ENCODE measurements at regions not wholly inside any gene's neighbourhood (a gene's known extent, or its start where the extent isn't known, plus 50 kb on each side); places are given as distances from the start of the nearest gene placed in this dataset.

- TF ChIP-seq SMC3 (IDR thresholded peaks at IDR 0.05; ENCODE audit: low read depth, low read length) (no peak), ZBTB33 (IDR thresholded peaks at IDR 0.05; ENCODE audit: borderline replicate concordance, low read depth) (no peak), USF2 (IDR thresholded peaks at IDR 0.05; ENCODE audit: borderline replicate concordance, low read depth, low read length) (no peak), EZH2phosphoT487 (IDR thresholded peaks at IDR 0.05; ENCODE audit: borderline replicate concordance, low read depth) (no peak), CTCF (IDR thresholded peaks at IDR 0.05) (no peak), NFIC (IDR thresholded peaks at IDR 0.05; ENCODE audit: borderline replicate concordance) (no peak), JUND (IDR thresholded peaks at IDR 0.05) (no peak), POLR2AphosphoS5 (IDR thresholded peaks at IDR 0.05; ENCODE audit: low read depth, low read length) (no peak), MAX (IDR thresholded peaks at IDR 0.05; ENCODE audit: low read depth) (no peak), RFX5 (IDR thresholded peaks at IDR 0.05; ENCODE audit: low read length) (no peak), SIN3A (IDR thresholded peaks at IDR 0.05; ENCODE audit: borderline replicate concordance, low read depth, low read length) (no peak), YY1 (IDR thresholded peaks at IDR 0.05; ENCODE audit: low read depth) (no peak), NRF1 (IDR thresholded peaks at IDR 0.05; ENCODE audit: low read depth, low read length) (no peak), MXI1 (IDR thresholded peaks at IDR 0.05; ENCODE audit: low read depth, low read length) (no peak), RAD21 (IDR thresholded peaks at IDR 0.05; ENCODE audit: low read length) (no peak), FOXM1 (IDR thresholded peaks at IDR 0.05; ENCODE audit: low read depth) (no peak), EP300 (IDR thresholded peaks at IDR 0.05; ENCODE audit: borderline replicate concordance in 1 of 2, low read depth in 1 of 2, low read length in 1 of 2) (no peak), CHD2 (IDR thresholded peaks at IDR 0.05; ENCODE audit: low read length, partially characterized antibody) (no peak), TEAD4 (IDR thresholded peaks at IDR 0.05; ENCODE audit: borderline replicate concordance, insufficient read depth) (no peak), RXRA (IDR thresholded peaks at IDR 0.05; ENCODE audit: borderline replicate concordance, low read depth) (no peak)
- H3K9ac ChIP-seq, result no peak overlapping the region
- 32% methylated on average over 2 of the region's 2 CpGs for WGBS (ENCODE audit: low lambda C conversion rate)
- H3K4me1 ChIP-seq (ENCODE audit: control insufficient read depth in 1 of 2, insufficient read depth in 2 of 2, low read depth in 1 of 2, low read length in 1 of 2), result peaks cover 0 to 11% of the 10 kb centered on the region in 2 experiments; a peak in 1 of 4 replicates
- no peaks in the 10 kb centered on the region for H3K36me3 ChIP-seq (replicated peaks in 1 of 2; ENCODE audit: control insufficient read depth in 1 of 2, insufficient read depth in 2 of 2, low read length in 1 of 2)
- DNase-seq, result no peak
- CTCF ChIA-PET, result interaction anchor here (1.4 kb wide), 1 partner anchor 14 kb away, joined by 3 read pairs; no protein-coding TSS in a partner anchor
- no peaks in the 10 kb centered on the region for H3K9me3 ChIP-seq
- no peaks in the 10 kb centered on the region for H4K20me1 ChIP-seq (ENCODE audit: insufficient read depth)
- H3K9me2 ChIP-seq, result no peaks in the 10 kb centered on the region
- no peaks in the 10 kb centered on the region for H3K27me3 ChIP-seq (ENCODE audit: insufficient read depth)
- H3K79me2 ChIP-seq (ENCODE audit: insufficient read depth), result no peaks in the 10 kb centered on the region
- H3K27ac ChIP-seq (ENCODE audit: low read depth in 2 of 2, low read length in 1 of 2), result no peak overlapping the region
- no peak overlapping the region for H3K4me3 ChIP-seq (ENCODE audit: low read depth in 2 of 2, low read length in 1 of 2)
- H3K4me2 ChIP-seq, result no peak overlapping the region
- H2AFZ ChIP-seq (ENCODE audit: low read depth), result no peak overlapping the region
- POLR2A ChIA-PET, result no interaction called here
- H3F3A ChIP-seq (replicated peaks; ENCODE audit: insufficient read depth), result no peaks in the 10 kb centered on the region
These were observed 95.2 kb upstream of the NCK2 start for GRCh38 chr2:105649534-105649933.

All from SK-N-SH (cell line).